IMR-90 (cell line): ENCODE measurements at regions not wholly inside any gene's neighbourhood (a gene's known extent, or its start where the extent isn't known, plus 50 kb on each side); places are given as distances from the start of the nearest gene placed in this dataset.

ENCODE experiments used
- ATAC-seq: fragments of 200-7000 bp; cut with Tn5 transposase; 2 replicates; pipeline ENCODE4 v1.9.1; 2020; ENCODE audit warnings: low read depth, mild to moderate bottlenecking, moderate library complexity
- BruUV-seq: library from RNA; stranded (reverse); fragments of 400-500 nt; replicated peaks from 2 replicates; lab custom pipeline; 2021; lab: Mats Ljungman, UMichigan
- CTCF ChIA-PET: fragments of 300-600 bp; formaldehyde crosslinking; extraction: SDS; loops from one replicate; lab custom pipeline; 2021; ENCODE audit warnings: antibody characterized with exemption; lab: Yijun Ruan, JAX
- POLR2A ChIA-PET: fragments of 300-600 bp; sonication (Branson Sonifier 250); formaldehyde crosslinking; loops from one replicate; lab custom pipeline; 2022; ENCODE audit warnings: antibody characterized with exemption; ENCODE audit not compliant: unreplicated experiment; lab: Charles Lee
- DNase-seq: peaks from one replicate; pipeline ENCODE4 v3.0.0; 2013
- H2AFZ ChIP-seq: replicated peaks from 2 replicates; pipeline ENCODE3; 2013; ENCODE audit warnings: low read length, mild to moderate bottlenecking; ENCODE audit not compliant: poor library complexity
- H2AK5ac ChIP-seq: 2 replicates; pipeline ENCODE4 v1.6.1; 2013; ENCODE audit warnings: low read depth, low read length, inconsistent platforms
- H2AK9ac ChIP-seq: replicated peaks from 2 replicates; pipeline ENCODE3; 2013; ENCODE audit warnings: mild to moderate bottlenecking, low read depth, low read length, moderate library complexity; ENCODE audit not compliant: poor library complexity
- H2BK120ac ChIP-seq: 2 replicates; pipeline ENCODE4 v1.6.1; 2013; ENCODE audit warnings: low read depth, low read length, inconsistent platforms
- H2BK15ac ChIP-seq: 3 replicates; pipeline ENCODE4 v1.6.1; 2013; ENCODE audit warnings: low read depth, low read length, inconsistent platforms
- H2BK20ac ChIP-seq: 2 replicates; pipeline ENCODE4 v1.6.1; 2013; ENCODE audit warnings: low read depth, mild to moderate bottlenecking, inconsistent platforms, low read length, moderate library complexity
- H2BK5ac ChIP-seq: 2 replicates; pipeline ENCODE4 v1.6.1; 2013; ENCODE audit warnings: mild to moderate bottlenecking, low read depth, low read length, inconsistent platforms; ENCODE audit not compliant: poor library complexity, severe bottlenecking
- H3K14ac ChIP-seq: replicated peaks from 2 replicates; pipeline ENCODE4 v1.6.1; 2013; ENCODE audit warnings: low read depth, low read length, inconsistent platforms
- H3K18ac ChIP-seq: 2 replicates; pipeline ENCODE4 v1.6.1; 2013; ENCODE audit warnings: low read depth, low read length, control low read depth
- H3K23ac ChIP-seq: 2 replicates; pipeline ENCODE4 v1.6.1; 2013; ENCODE audit warnings: low read depth, low read length, inconsistent platforms
- H3K27ac ChIP-seq: 2 replicates; pipeline ENCODE4 v1.5.1; 2013; ENCODE audit warnings: mild to moderate bottlenecking, control low read depth, low read length; ENCODE audit not compliant: insufficient read depth
- H3K27me3 ChIP-seq: 2 replicates; pipeline ENCODE4 v1.6.1; 2013; ENCODE audit warnings: low read length; ENCODE audit not compliant: control insufficient read depth, insufficient read depth
- H3K36me3 ChIP-seq: 2 replicates; pipeline ENCODE4 v1.6.1; 2013; ENCODE audit warnings: low read length, mixed read lengths; ENCODE audit not compliant: control insufficient read depth, insufficient read depth
- H3K4ac ChIP-seq: 2 replicates; pipeline ENCODE4 v1.6.1; 2013; ENCODE audit warnings: low read depth, low read length, inconsistent platforms
- H3K4me1 ChIP-seq: 2 replicates; pipeline ENCODE4 v1.6.1; 2013; ENCODE audit warnings: low read length, mixed read lengths; ENCODE audit not compliant: control insufficient read depth, insufficient read depth
- H3K4me2 ChIP-seq: 2 replicates; pipeline ENCODE4 v1.6.1; 2013; ENCODE audit warnings: low read depth, mild to moderate bottlenecking, control low read depth, low read length, moderate library complexity
- H3K4me3 ChIP-seq: 2 replicates; pipeline ENCODE4 v1.5.1; 2013; ENCODE audit warnings: low read depth, mild to moderate bottlenecking, control low read depth, low read length, moderate library complexity; ENCODE audit not compliant: insufficient read depth
- H3K56ac ChIP-seq: 2 replicates; pipeline ENCODE4 v1.6.1; 2013; ENCODE audit warnings: low read length, inconsistent platforms; ENCODE audit not compliant: insufficient read depth; ENCODE audit errors: extremely low read depth
- H3K79me1 ChIP-seq, 2 experiments: 2 replicates each; pipeline ENCODE4 v1.6.1; 2013; ENCODE audit warnings: low read length in 2 of 2, inconsistent platforms in 1 of 2, low read depth in 1 of 2
- H3K9ac ChIP-seq: 2 replicates; pipeline ENCODE4 v1.6.1; 2013; ENCODE audit warnings: low read depth, low read length, control low read depth
- H3K9me1 ChIP-seq: 2 replicates; pipeline ENCODE4 v1.6.1; 2013; ENCODE audit warnings: low read length, inconsistent platforms; ENCODE audit not compliant: insufficient read depth
- H3K9me3 ChIP-seq: 2 replicates; pipeline ENCODE4 v1.6.1; 2013; ENCODE audit warnings: low read length; ENCODE audit not compliant: control insufficient read depth, insufficient read depth
- H4K20me1 ChIP-seq: 2 replicates; pipeline ENCODE4 v1.6.1; 2013; ENCODE audit warnings: low read length, inconsistent platforms; ENCODE audit not compliant: insufficient read depth
- H4K5ac ChIP-seq: 2 replicates; pipeline ENCODE4 v1.6.1; 2013; ENCODE audit warnings: mild to moderate bottlenecking, low read depth, low read length, control low read depth
- H4K8ac ChIP-seq, 2 experiments: 2 replicates each; pipeline ENCODE4 v1.6.1; 2013; ENCODE audit warnings: low read depth in 2 of 2, low read length in 2 of 2, control low read depth in 1 of 2, inconsistent platforms in 1 of 2
- H4K91ac ChIP-seq: 2 replicates; pipeline ENCODE4 v1.6.1; 2013; ENCODE audit warnings: low read depth, low read length, inconsistent platforms; ENCODE audit not compliant: insufficient read depth
- BHLHE40 ChIP-seq: fragments of 150-350 bp; IDR thresholded peaks from 2 replicates; pipeline ENCODE4 v1.6.1; 2016; ENCODE audit warnings: mild to moderate bottlenecking, low read depth, low read length
- CEBPB ChIP-seq: IDR thresholded peaks from 2 replicates; pipeline ENCODE4 v1.6.1; 2012; ENCODE audit warnings: low read depth, low read length, improper control_type of control experiment
- CHD1 ChIP-seq: IDR thresholded peaks from 2 replicates; pipeline ENCODE4 v1.6.1; 2012; ENCODE audit warnings: low read depth, low read length, improper control_type of control experiment
- ELK1 ChIP-seq: fragments of 150-350 bp; IDR thresholded peaks from 2 replicates; pipeline ENCODE4 v1.6.1; 2016; ENCODE audit warnings: low read depth, mild to moderate bottlenecking, low read length, moderate library complexity, borderline replicate concordance
- FOS ChIP-seq: fragments of 150-350 bp; IDR thresholded peaks from 2 replicates; pipeline ENCODE4 v1.6.1; 2016; ENCODE audit warnings: low read depth, low read length
- MAFK ChIP-seq: IDR thresholded peaks from 2 replicates; pipeline ENCODE4 v1.6.1; 2012; ENCODE audit warnings: low read depth, low read length, improper control_type of control experiment
- MAZ ChIP-seq: IDR thresholded peaks from 2 replicates; pipeline ENCODE4 v1.6.1; 2012; ENCODE audit warnings: low read depth, mild to moderate bottlenecking, low read length, improper control_type of control experiment, moderate library complexity, borderline replicate concordance
- MXI1 ChIP-seq: IDR thresholded peaks from 2 replicates; pipeline ENCODE4 v1.6.1; 2012; ENCODE audit warnings: low read depth, mild to moderate bottlenecking, low read length, moderate library complexity, borderline replicate concordance
- POLR2A ChIP-seq: IDR thresholded peaks from 2 replicates; pipeline ENCODE4 v1.6.1; 2012; ENCODE audit warnings: mild to moderate bottlenecking, low read depth, low read length
- RAD21 ChIP-seq: IDR thresholded peaks from 2 replicates; pipeline ENCODE4 v1.6.1; 2012; ENCODE audit warnings: low read length, improper control_type of control experiment
- RCOR1 ChIP-seq: IDR thresholded peaks from 2 replicates; pipeline ENCODE4 v1.6.1; 2012; ENCODE audit warnings: mild to moderate bottlenecking, low read length, improper control_type of control experiment; ENCODE audit not compliant: insufficient replicate concordance
- RFX5 ChIP-seq: IDR thresholded peaks from 2 replicates; pipeline ENCODE4 v1.8.0; 2012; ENCODE audit warnings: low read depth, mild to moderate bottlenecking, low read length, moderate library complexity
- SMC3 ChIP-seq: fragments of 150-350 bp; IDR thresholded peaks from 2 replicates; pipeline ENCODE4 v1.6.1; 2016; ENCODE audit warnings: low read depth, mild to moderate bottlenecking, antibody characterized with exemption, low read length, moderate library complexity
- USF2 ChIP-seq: fragments of 150-350 bp; IDR thresholded peaks from 2 replicates; pipeline ENCODE4 v1.6.1; 2017; ENCODE audit warnings: mild to moderate bottlenecking, antibody characterized with exemption, low read length, low read depth
- WGBS, 2 experiments: methylation state at CpG; one replicate each; pipeline versions ENCODE4 v1.1.5 to v1.1.7; 2013; ENCODE audit warnings: missing lambda C conversion rate in 2 of 2; ENCODE audit not compliant: insufficient read length in 1 of 2; ENCODE audit errors: extremely low coverage in 2 of 2; 5-methylcytosine and 5-hydroxymethylcytosine counted together
- dilution Hi-C: fragments of 300-500 bp; cut with HindIII; formaldehyde crosslinking; loops from one replicate; pipeline ENCODE4 v1.14.3; 2018; ENCODE audit warnings: low sequenced_read_pairs; ENCODE audit not compliant: unreplicated experiment
- in situ Hi-C: fragments of 300-500 bp; cut with MboI; formaldehyde crosslinking; loops from 3 replicates; pipeline ENCODE4 v1.14.3; 2019; ENCODE audit warnings: low sequenced_read_pairs, inconsistent platforms, mixed read lengths
- intact Hi-C: fragments of 100-400 bp; cut with micrococcal nuclease; formaldehyde crosslinking; loops from 2 replicates; pipeline ENCODE4 v1.10.0; 2022

GRCh38 chr11:15501566-15501965, 386.8 kb downstream of the INSC start:
- H3K9ac ChIP-seq: no peak overlapping the region
- no peak overlapping the region for H3K4me3 ChIP-seq
- no peak overlapping the region for H3K18ac ChIP-seq
- H3K9me1 ChIP-seq: no peaks in the 10 kb centered on the region
- TF ChIP-seq RAD21: no peak
- no peak for TF ChIP-seq ELK1
- TF ChIP-seq MXI1: no peak
- TF ChIP-seq USF2: no peak
- no peak for TF ChIP-seq BHLHE40
- TF ChIP-seq SMC3: no peak
- TF ChIP-seq CHD1: no peak
- no peak for TF ChIP-seq MAZ
- no peak for TF ChIP-seq CEBPB
- TF ChIP-seq POLR2A: no peak
- TF ChIP-seq MAFK: no peak
- no peak for TF ChIP-seq RCOR1
- TF ChIP-seq RFX5: no peak
- TF ChIP-seq FOS: no peak
- no peak overlapping the region for H3K14ac ChIP-seq
- CTCF ChIA-PET: no interaction called here
- H3K27me3 ChIP-seq: peaks cover 2% of the 10 kb centered on the region; the same call in 1 of the 2 replicates
- DNase-seq: no peak
- ATAC-seq: no peak
- intact Hi-C loops: no loop called here
- H3K4ac ChIP-seq: no peak overlapping the region
- no peaks in the 10 kb centered on the region for H3K36me3 ChIP-seq
- WGBS, 2 experiments: 32% methylated on average over 3 of the region's 7 CpGs; no CpG with 5 or more reads in 1 of the 2 experiments
- H4K20me1 ChIP-seq: no peaks in the 10 kb centered on the region
- no peak overlapping the region for H3K27ac ChIP-seq
- BruUV-seq: no TSS peak
- dilution Hi-C loops: no loop called here
- no peaks in the 10 kb centered on the region for H3K4me1 ChIP-seq
- no peak overlapping the region for H2AK9ac ChIP-seq
- no peak overlapping the region for H2BK15ac ChIP-seq
- no peak overlapping the region for H3K23ac ChIP-seq
- no peak overlapping the region for H2AK5ac ChIP-seq
- no peak overlapping the region for H3K4me2 ChIP-seq
- no peak overlapping the region for H4K5ac ChIP-seq
- no peak overlapping the region for H4K8ac ChIP-seq
- no peak overlapping the region for H2AFZ ChIP-seq
- in situ Hi-C loops: no loop called here
- H2BK5ac ChIP-seq: no peak overlapping the region
- no peak overlapping the region for H2BK20ac ChIP-seq
- no peak overlapping the region for H4K91ac ChIP-seq
- no peaks in the 10 kb centered on the region for H3K79me1 ChIP-seq
- no peaks in the 10 kb centered on the region for H3K9me3 ChIP-seq
- H2BK120ac ChIP-seq: no peak overlapping the region
- POLR2A ChIA-PET: no interaction called here
- H3K56ac ChIP-seq: no peak overlapping the region
